ENCODE measurements at regions not wholly inside any gene's neighbourhood (a gene's known extent, or its start where the extent isn't known, plus 50 kb on each side); places are given as distances from the start of the nearest gene placed in this dataset.

DNA sequence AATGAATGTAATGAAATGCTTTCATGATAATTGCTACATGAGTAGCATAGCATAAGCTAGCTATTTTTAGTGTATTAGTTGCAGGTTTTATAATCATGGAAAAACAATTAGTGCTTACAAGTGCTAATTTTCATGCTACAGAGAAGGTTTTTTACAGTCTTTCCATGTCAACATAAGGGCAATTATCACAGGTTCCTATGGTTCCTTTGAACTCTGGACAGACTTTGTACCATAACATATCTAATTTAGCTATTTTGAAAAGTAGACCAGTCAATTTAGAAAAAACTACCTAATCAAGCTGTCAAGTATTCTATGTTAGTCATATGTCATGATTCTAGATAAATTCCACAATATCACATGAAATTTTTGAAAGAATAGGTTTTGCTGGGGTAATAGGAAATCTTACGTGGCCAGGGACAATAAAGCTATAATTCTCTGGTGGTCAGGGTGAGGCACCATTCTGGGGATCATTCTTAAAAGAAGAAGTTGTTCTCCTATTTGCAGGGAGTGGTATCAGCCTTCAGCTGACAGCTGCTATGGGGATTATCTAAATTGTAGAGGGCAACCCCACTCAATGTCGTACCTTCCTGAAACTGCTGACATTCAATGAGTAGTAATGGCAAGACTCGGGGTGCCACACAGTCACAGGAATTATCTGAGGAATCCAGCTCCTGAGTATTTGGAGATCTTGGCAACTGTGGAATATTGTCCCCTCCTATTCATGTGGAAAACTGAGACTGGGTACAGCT lies 724.0 kb upstream of the LINC00305 start:
- TF ChIP-seq, protein P1, sequence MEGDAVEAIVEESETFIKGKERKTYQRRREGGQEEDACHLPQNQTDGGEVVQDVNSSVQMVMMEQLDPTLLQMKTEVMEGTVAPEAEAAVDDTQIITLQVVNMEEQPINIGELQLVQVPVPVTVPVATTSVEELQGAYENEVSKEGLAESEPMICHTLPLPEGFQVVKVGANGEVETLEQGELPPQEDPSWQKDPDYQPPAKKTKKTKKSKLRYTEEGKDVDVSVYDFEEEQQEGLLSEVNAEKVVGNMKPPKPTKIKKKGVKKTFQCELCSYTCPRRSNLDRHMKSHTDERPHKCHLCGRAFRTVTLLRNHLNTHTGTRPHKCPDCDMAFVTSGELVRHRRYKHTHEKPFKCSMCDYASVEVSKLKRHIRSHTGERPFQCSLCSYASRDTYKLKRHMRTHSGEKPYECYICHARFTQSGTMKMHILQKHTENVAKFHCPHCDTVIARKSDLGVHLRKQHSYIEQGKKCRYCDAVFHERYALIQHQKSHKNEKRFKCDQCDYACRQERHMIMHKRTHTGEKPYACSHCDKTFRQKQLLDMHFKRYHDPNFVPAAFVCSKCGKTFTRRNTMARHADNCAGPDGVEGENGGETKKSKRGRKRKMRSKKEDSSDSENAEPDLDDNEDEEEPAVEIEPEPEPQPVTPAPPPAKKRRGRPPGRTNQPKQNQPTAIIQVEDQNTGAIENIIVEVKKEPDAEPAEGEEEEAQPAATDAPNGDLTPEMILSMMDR (IDR thresholded peaks at IDR 0.05) = no peak
- no peak for TF ChIP-seq POLR2A (IDR thresholded peaks at IDR 0.05)

Measured in Peyer's patch (tissue), 4 donors.